Uterus (tissue), 3 donors: ENCODE measurements at regions not wholly inside any gene's neighbourhood (a gene's known extent, or its start where the extent isn't known, plus 50 kb on each side); places are given as distances from the start of the nearest gene placed in this dataset.

Source experiments
- DNase-seq, 2 donors: peaks; one replicate each; pipeline ENCODE4 v3.0.0-alpha.2; 2019 to 2020
- H3K27ac ChIP-seq, 2 donors: fragments of 200-600 bp; sonication (generic); 1 replicate in 1 of 2; 2 replicates in 1 of 2; pipeline ENCODE4 v1.5.1; 2016 to 2018
- H3K27me3 ChIP-seq, 2 donors: fragments of 200-600 bp; sonication (generic); one replicate each; pipeline ENCODE4 v1.5.1; 2018 to 2019; ENCODE audit warnings: control low read depth in 1 of 2
- H3K36me3 ChIP-seq, 2 donors: fragments of 200-600 bp; sonication (generic); one replicate each; pipeline ENCODE4 v1.5.1; 2019; ENCODE audit warnings: control low read depth in 1 of 2
- H3K4me1 ChIP-seq, 2 donors: fragments of 200-600 bp; sonication (generic); one replicate each; pipeline ENCODE4 v1.5.1; 2018 to 2019; ENCODE audit warnings: control low read depth in 1 of 2
- H3K4me3 ChIP-seq, 2 donors: fragments of 200-600 bp; sonication (generic); 1 replicate in 1 of 2; 2 replicates in 1 of 2; pipeline ENCODE4 v1.5.1; 2018 to 2019; ENCODE audit warnings: mild to moderate bottlenecking in 1 of 2
- H3K9me3 ChIP-seq, 2 donors: fragments of 200-600 bp; sonication (generic); one replicate each; pipeline ENCODE4 v1.5.1; 2019; ENCODE audit warnings: control low read depth in 1 of 2
- POLR2A ChIP-seq, 2 donors: fragments of 450-650 bp; IDR thresholded peaks; one replicate each; pipeline ENCODE4 v1.6.1; 2016; ENCODE audit warnings: antibody characterized with exemption in 2 of 2, mild to moderate bottlenecking in 1 of 2, moderate library complexity in 1 of 2
- intact Hi-C: fragments of 100-400 bp; cut with DNase I; formaldehyde crosslinking; loops from one replicate; pipeline ENCODE4 v1.15.1; 2023; ENCODE audit warnings: low total_unique reads
- TF ChIP-seq, protein P1 (sequence below), 4 experiments: fragments of 200-600 bp in 2 of 4; fragments of 450-650 bp in 2 of 4; sonication (generic) in 2 of 4; IDR thresholded peaks; one replicate each; pipeline ENCODE4 v1.5.1; 2016 to 2019; ENCODE audit warnings: antibody characterized with exemption in 4 of 4, mild to moderate bottlenecking in 2 of 4, moderate library complexity in 1 of 4
- donor health status: DM: yes; HTN: yes; CAD: no.

DNA sequence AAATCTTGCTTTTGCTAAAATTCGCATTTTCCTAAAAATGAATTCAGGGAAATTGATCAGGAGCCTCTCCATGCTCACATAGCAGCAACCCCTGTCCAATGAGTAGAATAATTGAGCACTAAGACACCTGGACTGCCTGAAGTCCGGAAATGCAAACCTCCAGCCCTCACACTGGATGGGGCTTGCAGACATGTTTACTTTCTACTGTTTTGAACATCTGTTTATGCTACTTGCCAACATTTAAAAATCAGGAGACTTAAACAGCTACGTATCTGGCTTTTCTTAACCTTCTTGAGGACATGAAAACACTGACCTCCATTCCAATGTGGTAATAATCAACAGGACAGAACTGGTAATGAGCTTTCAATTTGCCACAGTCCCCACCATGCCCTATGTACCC lies 184.4 kb downstream of the SHOX2 start:
- Histone ChIP-seq H3K4me3 (no peak overlapping the region), H3K36me3 (no peaks in the 10 kb centered on the region), H3K27ac (no peak overlapping the region), H3K4me1 (no peaks in the 10 kb centered on the region), H3K9me3 (no peaks in the 10 kb centered on the region), H3K27me3 (no peaks in the 10 kb centered on the region)
- DNase-seq = no peak
- intact Hi-C loops = no loop called here
- TF ChIP-seq POLR2A (IDR thresholded peaks at IDR 0.05) = no peak
- TF ChIP-seq, protein P1, sequence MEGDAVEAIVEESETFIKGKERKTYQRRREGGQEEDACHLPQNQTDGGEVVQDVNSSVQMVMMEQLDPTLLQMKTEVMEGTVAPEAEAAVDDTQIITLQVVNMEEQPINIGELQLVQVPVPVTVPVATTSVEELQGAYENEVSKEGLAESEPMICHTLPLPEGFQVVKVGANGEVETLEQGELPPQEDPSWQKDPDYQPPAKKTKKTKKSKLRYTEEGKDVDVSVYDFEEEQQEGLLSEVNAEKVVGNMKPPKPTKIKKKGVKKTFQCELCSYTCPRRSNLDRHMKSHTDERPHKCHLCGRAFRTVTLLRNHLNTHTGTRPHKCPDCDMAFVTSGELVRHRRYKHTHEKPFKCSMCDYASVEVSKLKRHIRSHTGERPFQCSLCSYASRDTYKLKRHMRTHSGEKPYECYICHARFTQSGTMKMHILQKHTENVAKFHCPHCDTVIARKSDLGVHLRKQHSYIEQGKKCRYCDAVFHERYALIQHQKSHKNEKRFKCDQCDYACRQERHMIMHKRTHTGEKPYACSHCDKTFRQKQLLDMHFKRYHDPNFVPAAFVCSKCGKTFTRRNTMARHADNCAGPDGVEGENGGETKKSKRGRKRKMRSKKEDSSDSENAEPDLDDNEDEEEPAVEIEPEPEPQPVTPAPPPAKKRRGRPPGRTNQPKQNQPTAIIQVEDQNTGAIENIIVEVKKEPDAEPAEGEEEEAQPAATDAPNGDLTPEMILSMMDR (IDR thresholded peaks at IDR 0.05) = no peak

DNA sequence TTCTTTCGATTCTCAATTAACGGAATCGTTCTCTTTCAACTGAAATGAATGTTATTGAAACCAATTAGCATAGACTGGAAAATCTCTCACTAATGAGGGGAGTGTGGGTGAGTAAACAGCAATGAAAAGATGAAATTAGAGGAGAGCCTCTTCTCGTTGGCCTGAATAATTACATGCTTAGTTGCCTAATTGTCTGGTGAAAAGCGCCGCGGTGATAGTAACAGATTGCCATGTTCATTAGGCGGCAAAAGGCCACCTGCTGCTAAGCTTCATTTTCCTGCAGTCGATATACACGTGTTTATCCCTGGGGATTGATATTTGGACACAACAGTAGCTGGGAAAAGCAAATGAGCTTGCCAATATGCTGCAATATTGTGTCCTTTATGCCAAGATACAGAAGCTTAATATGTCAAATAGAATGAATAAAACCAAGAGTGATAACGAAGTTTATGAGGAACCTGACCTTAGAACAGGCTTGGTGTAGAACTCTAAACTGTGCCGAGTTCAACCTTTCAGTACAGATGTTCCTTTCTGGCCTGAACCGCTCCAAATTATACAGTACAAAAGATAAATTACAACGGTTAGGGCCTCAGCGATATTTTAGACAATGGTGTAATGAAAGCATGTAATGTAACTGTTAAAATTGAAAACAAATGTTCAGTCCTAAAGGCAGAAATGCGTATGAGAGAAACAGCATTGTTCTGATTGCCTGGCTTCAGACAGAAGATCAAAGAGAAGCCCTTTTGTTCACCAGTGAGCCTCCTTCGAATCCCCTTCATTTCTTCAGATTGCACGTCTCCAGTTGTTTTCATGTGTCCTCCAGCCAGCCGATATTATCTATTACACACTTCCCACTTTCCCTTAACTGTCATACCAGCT lies 185.2 kb downstream of the SHOX2 start:
- Histone ChIP-seq H3K27me3 (no peaks in the 10 kb centered on the region), H3K4me1 (no peaks in the 10 kb centered on the region), H3K9me3 (no peaks in the 10 kb centered on the region), H3K4me3 (no peak overlapping the region), H3K27ac (no peak overlapping the region), H3K36me3 (no peaks in the 10 kb centered on the region)
- intact Hi-C loops = no loop called here
- no peak for DNase-seq
- TF ChIP-seq POLR2A (IDR thresholded peaks at IDR 0.05) = no peak
- TF ChIP-seq, protein P1 (IDR thresholded peaks at IDR 0.05) = no peak

DNA sequence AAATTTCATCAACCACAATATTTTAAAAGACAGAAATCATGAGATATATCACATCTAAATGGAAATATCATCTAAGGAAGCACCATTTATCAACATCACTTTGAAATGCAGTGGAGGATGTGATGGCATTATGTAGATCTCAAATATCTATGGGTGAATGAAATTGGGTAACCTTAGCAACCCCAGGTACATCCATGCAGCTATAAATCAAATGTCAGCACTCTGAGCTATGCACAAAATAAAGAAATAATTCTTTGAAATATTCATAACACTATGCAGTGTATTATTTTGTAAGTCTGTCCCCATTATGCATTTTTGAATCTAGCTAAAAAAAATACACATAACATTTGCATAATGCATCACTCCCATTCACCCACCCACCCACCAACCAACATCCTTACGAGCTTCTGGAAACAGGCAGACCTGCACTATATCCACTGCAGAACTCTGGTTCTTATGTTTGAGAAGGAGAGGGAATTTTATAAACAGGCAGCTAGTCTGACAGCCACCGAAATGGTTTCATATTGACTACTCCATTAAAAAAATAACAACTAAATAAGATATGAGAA lies 186.8 kb downstream of the SHOX2 start:
- H3K36me3 ChIP-seq = no peaks in the 10 kb centered on the region
- H3K9me3 ChIP-seq = no peaks in the 10 kb centered on the region

DNA sequence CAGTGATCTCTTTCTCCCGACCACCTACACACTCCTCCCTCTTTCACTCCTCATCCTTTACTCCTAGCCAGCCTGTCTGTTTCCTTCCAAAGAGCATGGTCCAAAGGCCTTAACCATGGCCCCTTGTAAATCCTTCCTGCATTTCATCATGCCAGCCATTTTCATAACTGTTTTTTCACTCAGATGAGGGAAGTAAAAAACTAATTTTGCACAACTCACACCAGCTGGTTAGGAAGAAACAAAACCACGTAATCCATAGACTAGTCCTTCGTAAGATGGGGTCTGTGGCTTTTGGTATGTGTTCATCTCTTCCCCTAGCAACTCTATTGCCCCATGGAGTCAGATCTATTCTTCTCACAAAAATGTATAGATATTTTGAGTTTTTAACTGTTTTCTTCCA lies 187.8 kb downstream of the SHOX2 start:
- H3K27ac ChIP-seq = no peak overlapping the region
- no peaks in the 10 kb centered on the region for H3K9me3 ChIP-seq
- DNase-seq = no peak
- no peaks in the 10 kb centered on the region for H3K27me3 ChIP-seq
- H3K4me1 ChIP-seq = no peaks in the 10 kb centered on the region
- no peak for TF ChIP-seq POLR2A (IDR thresholded peaks at IDR 0.05)
- TF ChIP-seq, protein P1 (IDR thresholded peaks at IDR 0.05) = no peak
- H3K4me3 ChIP-seq = no peak overlapping the region
- no peaks in the 10 kb centered on the region for H3K36me3 ChIP-seq
- intact Hi-C loops = no loop called here

More for the DNA sequence above, 186.8 kb downstream of the SHOX2 start:
- DNase-seq = no peak
- Histone ChIP-seq H3K4me3 (no peak overlapping the region), H3K27ac (no peak overlapping the region), H3K27me3 (no peaks in the 10 kb centered on the region), H3K4me1 (no peaks in the 10 kb centered on the region)
- intact Hi-C loops = no loop called here
- TF ChIP-seq, protein P1 (IDR thresholded peaks at IDR 0.05) = no peak
- no peak for TF ChIP-seq POLR2A (IDR thresholded peaks at IDR 0.05)

DNA sequence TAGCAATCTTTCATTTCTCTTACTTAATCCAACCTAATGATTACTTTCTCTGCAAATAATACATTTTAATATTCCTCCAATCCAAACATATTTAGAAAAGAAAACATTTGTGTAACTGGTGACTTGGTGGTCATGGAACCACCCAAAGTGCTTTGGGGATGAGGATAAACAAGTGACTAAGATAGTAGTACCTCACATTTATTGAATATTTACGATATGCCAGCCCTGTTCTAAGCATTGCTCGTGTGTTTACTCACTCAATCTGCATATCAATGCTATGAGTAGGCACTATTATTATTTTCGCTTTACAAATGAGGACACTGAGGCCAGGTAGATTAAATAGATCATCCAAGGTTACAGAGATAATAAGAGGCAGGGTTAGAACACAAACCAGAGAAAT lies 189.5 kb downstream of the SHOX2 start:
- DNase-seq = no peak

More for the DNA sequence above, 189.5 kb downstream of the SHOX2 start:
- H3K36me3 ChIP-seq = no peaks in the 10 kb centered on the region
- no peaks in the 10 kb centered on the region for H3K27me3 ChIP-seq
- intact Hi-C loops = no loop called here
- H3K9me3 ChIP-seq = no peaks in the 10 kb centered on the region
- no peak overlapping the region for H3K4me3 ChIP-seq
- no peak overlapping the region for H3K27ac ChIP-seq
- TF ChIP-seq, protein P1 (IDR thresholded peaks at IDR 0.05) = no peak
- no peak for TF ChIP-seq POLR2A (IDR thresholded peaks at IDR 0.05)
- H3K4me1 ChIP-seq = no peaks in the 10 kb centered on the region
